ENCODE measurements at regions not wholly inside any gene's neighbourhood (a gene's known extent, or its start where the extent isn't known, plus 50 kb on each side); places are given as distances from the start of the nearest gene placed in this dataset.
"Not testable (repeated sequence)": the region's sequence is repeated elsewhere in the genome, so short reads cannot be mapped to it uniquely, and the experiment has no call there.

GRCh38 chr2:188784269-188784762 lies 189.9 kb upstream of the COL3A1 start:
- intact Hi-C loops (cut with DNase I), result no loop called here

GRCh38 chr2:188785061-188785460 lies 189.1 kb upstream of the COL3A1 start:
- intact Hi-C loops (cut with DNase I), result loop anchor here (5.0 kb wide), 1 partner anchor 192 kb away; no protein-coding TSS in a partner anchor
- DNase-seq (no peak), ATAC-seq (ENCODE audit: poor library complexity) (no peak)

More at GRCh38 chr2:188784269-188784762, 189.9 kb upstream of the COL3A1 start:
- DNase-seq, result no peak
- ATAC-seq (ENCODE audit: poor library complexity), result no peak

- DNase-seq, result no peak
- intact Hi-C loops (cut with DNase I), result loop anchor here (5.0 kb wide), 1 partner anchor 192 kb away; no protein-coding TSS in a partner anchor
- ATAC-seq (ENCODE audit: poor library complexity), result peak; percentile 61
Observed at GRCh38 chr2:188785490-188785889, 188.7 kb upstream of the COL3A1 start.

- DNase-seq (no peak), ATAC-seq (ENCODE audit: poor library complexity) (peak; percentile 78)
- intact Hi-C loops (cut with DNase I), result loop anchor here (5.0 kb wide), 1 partner anchor 191 kb away; no protein-coding TSS in a partner anchor
Observed at GRCh38 chr2:188786368-188786841, 187.8 kb upstream of the COL3A1 start.

GRCh38 chr2:188787021-188787657 lies 187.0 kb upstream of the COL3A1 start:
- DNase-seq, result no peak
- peak; percentile 44 for ATAC-seq (ENCODE audit: poor library complexity)
- intact Hi-C loops (cut with DNase I), result loop anchor here (5.0 kb wide), 1 partner anchor 190 kb away; no protein-coding TSS in a partner anchor

GRCh38 chr2:188787658-188788240 lies 186.4 kb upstream of the COL3A1 start:
- no peak for DNase-seq
- intact Hi-C loops (cut with DNase I), result loop anchor here (5.0 kb wide), 1 partner anchor 190 kb away; no protein-coding TSS in a partner anchor
- ATAC-seq (ENCODE audit: poor library complexity), result peak; percentile 61

- peak; percentile 83 for ATAC-seq (ENCODE audit: poor library complexity)
- DNase-seq, result peak; percentile 63
- intact Hi-C loops (cut with DNase I), result loop anchor here (5.0 kb wide), 1 partner anchor 189 kb away; no protein-coding TSS in a partner anchor
Observed at GRCh38 chr2:188788621-188789020, 185.6 kb upstream of the COL3A1 start.

GRCh38 chr2:188789951-188790350 lies 184.2 kb upstream of the COL3A1 start:
- ATAC-seq (ENCODE audit: poor library complexity) (no peak), DNase-seq (no peak)
- intact Hi-C loops (cut with DNase I), result loop anchor here (5.0 kb wide), 1 partner anchor 187 kb away; no protein-coding TSS in a partner anchor

GRCh38 chr2:188794453-188794852 lies 179.7 kb upstream of the COL3A1 start:
- DNase-seq; ATAC-seq (ENCODE audit: poor library complexity); intact Hi-C loops (cut with DNase I): not testable (repeated sequence)

GRCh38 chr2:188795762-188796161 lies 178.4 kb upstream of the COL3A1 start:
- DNase-seq (no peak), ATAC-seq (ENCODE audit: poor library complexity) (no peak)
- intact Hi-C loops (cut with DNase I), result no loop called here

GRCh38 chr2:188797371-188797770 lies 176.8 kb upstream of the COL3A1 start:
- no peak for ATAC-seq (ENCODE audit: poor library complexity)

GRCh38 chr2:188798159-188798558 lies 176.0 kb upstream of the COL3A1 start:
- DNase-seq (no peak), ATAC-seq (ENCODE audit: poor library complexity) (no peak)
- intact Hi-C loops (cut with DNase I), result no loop called here

More at GRCh38 chr2:188797371-188797770, 176.8 kb upstream of the COL3A1 start:
- intact Hi-C loops (cut with DNase I), result no loop called here
- no peak for DNase-seq

GRCh38 chr2:188805219-188805618 lies 169.0 kb upstream of the COL3A1 start:
- DNase-seq, result no peak
- ATAC-seq (ENCODE audit: poor library complexity), result no peak
- intact Hi-C loops (cut with DNase I), result no loop called here

GRCh38 chr2:188808947-188809355 lies 165.2 kb upstream of the COL3A1 start:
- no peak for ATAC-seq (ENCODE audit: poor library complexity)
- DNase-seq, result no peak
- intact Hi-C loops (cut with DNase I), result no loop called here

GRCh38 chr2:188810586-188810985 lies 163.6 kb upstream of the COL3A1 start:
- DNase-seq, result no peak
- intact Hi-C loops (cut with DNase I), result no loop called here
- ATAC-seq (ENCODE audit: poor library complexity), result no peak

- ATAC-seq (ENCODE audit: poor library complexity) (peak; percentile 75), DNase-seq (no peak)
- intact Hi-C loops (cut with DNase I), result no loop called here
Observed at GRCh38 chr2:188811522-188811921, 162.7 kb upstream of the COL3A1 start.

- intact Hi-C loops (cut with DNase I), result no loop called here
- ATAC-seq (ENCODE audit: poor library complexity) (no peak), DNase-seq (no peak)
Observed at GRCh38 chr2:188813315-188813714, 160.9 kb upstream of the COL3A1 start.

GRCh38 chr2:188813857-188814256 lies 160.3 kb upstream of the COL3A1 start:
- DNase-seq (no peak), ATAC-seq (ENCODE audit: poor library complexity) (peak; percentile 36)
- intact Hi-C loops (cut with DNase I), result no loop called here

- ATAC-seq (ENCODE audit: poor library complexity), result no peak
- no peak for DNase-seq
- intact Hi-C loops (cut with DNase I), result no loop called here
Observed at GRCh38 chr2:188819011-188819410, 155.2 kb upstream of the COL3A1 start.

GRCh38 chr2:188819792-188820191 lies 154.4 kb upstream of the COL3A1 start:
- ATAC-seq (ENCODE audit: poor library complexity), result no peak
- intact Hi-C loops (cut with DNase I), result no loop called here

More at GRCh38 chr2:188819792-188820191, 154.4 kb upstream of the COL3A1 start:
- no peak for DNase-seq

Measured in Right ventricle myocardium superior (tissue), 1 donor.